ENCODE measurements at regions not wholly inside any gene's neighbourhood (a gene's known extent, or its start where the extent isn't known, plus 50 kb on each side); places are given as distances from the start of the nearest gene placed in this dataset.

GRCh38 chr5:5882706-5883105 is 460.2 kb downstream of the ICE1 start:
- H3K4me3 ChIP-seq: no peak overlapping the region
- H2AFZ ChIP-seq: no peak overlapping the region
- DNase-seq: no peak
- H4K20me1 ChIP-seq (ENCODE audit: insufficient read depth): no peaks in the 10 kb centered on the region
- no peaks in the 10 kb centered on the region for H3K36me3 ChIP-seq (ENCODE audit: low read depth)
- H3K4me2 ChIP-seq (ENCODE audit: unreplicated experiment): no peak overlapping the region
- no peaks in the 10 kb centered on the region for H3F3A ChIP-seq (ENCODE audit: insufficient read depth)
- no peaks in the 10 kb centered on the region for H3K4me1 ChIP-seq (ENCODE audit: insufficient read depth)
- no peaks in the 10 kb centered on the region for H3K9me2 ChIP-seq (ENCODE audit: insufficient read depth)
- no peak overlapping the region for H3K27ac ChIP-seq
- in situ Hi-C loops (cut with MboI): no loop called here
- no peak overlapping the region for H3K9ac ChIP-seq
- 14 to 18% methylated on average over 6 of the region's 6 CpGs for WGBS, 2 experiments (ENCODE audit: low coverage in 1 of 2, low lambda C conversion rate in 2 of 2, missing lambda C conversion rate in 2 of 2)
- no peaks in the 10 kb centered on the region for H3K79me2 ChIP-seq (ENCODE audit: insufficient read depth)
- H3K27me3 ChIP-seq (replicated peaks; ENCODE audit: insufficient read depth): no peaks in the 10 kb centered on the region
- no peak for TF ChIP-seq EZH2 (IDR thresholded peaks at IDR 0.05; ENCODE audit: insufficient read depth, poor library complexity, severe bottlenecking)
- TF ChIP-seq EZH2phosphoT487 (IDR thresholded peaks at IDR 0.05; ENCODE audit: insufficient read depth, low read depth): no peak
- H3K9me3 ChIP-seq (ENCODE audit: low read depth): no peaks in the 10 kb centered on the region

- H3K27ac ChIP-seq: no peak overlapping the region
- H3K79me2 ChIP-seq (ENCODE audit: insufficient read depth): no peaks in the 10 kb centered on the region
- H2AFZ ChIP-seq: no peak overlapping the region
- 11 to 21% methylated on average over 5 of the region's 5 CpGs for WGBS, 2 experiments (ENCODE audit: low coverage in 1 of 2, low lambda C conversion rate in 2 of 2, missing lambda C conversion rate in 2 of 2)
- H3K4me3 ChIP-seq: no peak overlapping the region
- no peaks in the 10 kb centered on the region for H3F3A ChIP-seq (ENCODE audit: insufficient read depth)
- no peaks in the 10 kb centered on the region for H3K27me3 ChIP-seq (replicated peaks; ENCODE audit: insufficient read depth)
- no peaks in the 10 kb centered on the region for H3K9me2 ChIP-seq (ENCODE audit: insufficient read depth)
- TF ChIP-seq EZH2 (IDR thresholded peaks at IDR 0.05; ENCODE audit: insufficient read depth, poor library complexity, severe bottlenecking): no peak
- no peak for TF ChIP-seq EZH2phosphoT487 (IDR thresholded peaks at IDR 0.05; ENCODE audit: insufficient read depth, low read depth)
- no peak for DNase-seq
- no peaks in the 10 kb centered on the region for H3K36me3 ChIP-seq (ENCODE audit: low read depth)
- H3K4me2 ChIP-seq (ENCODE audit: unreplicated experiment): no peak overlapping the region
- no peaks in the 10 kb centered on the region for H4K20me1 ChIP-seq (ENCODE audit: insufficient read depth)
- no peak overlapping the region for H3K9ac ChIP-seq
- in situ Hi-C loops (cut with MboI): no loop called here
- H3K9me3 ChIP-seq (ENCODE audit: low read depth): no peaks in the 10 kb centered on the region
- H3K4me1 ChIP-seq (ENCODE audit: insufficient read depth): no peaks in the 10 kb centered on the region
Observed at GRCh38 chr5:5881294-5881693, 458.8 kb downstream of the ICE1 start.

- H3K79me2 ChIP-seq (ENCODE audit: insufficient read depth): no peaks in the 10 kb centered on the region
- no peaks in the 10 kb centered on the region for H3K9me3 ChIP-seq (ENCODE audit: low read depth)
- no peak overlapping the region for H2AFZ ChIP-seq
- H4K20me1 ChIP-seq (ENCODE audit: insufficient read depth): no peaks in the 10 kb centered on the region
- TF ChIP-seq EZH2phosphoT487 (IDR thresholded peaks at IDR 0.05; ENCODE audit: insufficient read depth, low read depth): no peak
- TF ChIP-seq EZH2 (IDR thresholded peaks at IDR 0.05; ENCODE audit: insufficient read depth, poor library complexity, severe bottlenecking): no peak
- no peaks in the 10 kb centered on the region for H3K9me2 ChIP-seq (ENCODE audit: insufficient read depth)
- no peak overlapping the region for H3K4me3 ChIP-seq
- no peak overlapping the region for H3K9ac ChIP-seq
- no peak overlapping the region for H3K4me2 ChIP-seq (ENCODE audit: unreplicated experiment)
- in situ Hi-C loops (cut with MboI): no loop called here
- no peak overlapping the region for H3K27ac ChIP-seq
- no peaks in the 10 kb centered on the region for H3K4me1 ChIP-seq (ENCODE audit: insufficient read depth)
- no peaks in the 10 kb centered on the region for H3K27me3 ChIP-seq (replicated peaks; ENCODE audit: insufficient read depth)
- H3K36me3 ChIP-seq (ENCODE audit: low read depth): no peaks in the 10 kb centered on the region
- WGBS, 2 experiments (ENCODE audit: low coverage in 1 of 2, low lambda C conversion rate in 2 of 2, missing lambda C conversion rate in 2 of 2): 37 to 39% methylated on average over 9 of the region's 9 CpGs
- DNase-seq: no peak
- no peaks in the 10 kb centered on the region for H3F3A ChIP-seq (ENCODE audit: insufficient read depth)
Observed at GRCh38 chr5:5880077-5880763, 457.7 kb downstream of the ICE1 start.

- TF ChIP-seq EZH2phosphoT487 (IDR thresholded peaks at IDR 0.05; ENCODE audit: insufficient read depth, low read depth): no peak
- TF ChIP-seq EZH2 (IDR thresholded peaks at IDR 0.05; ENCODE audit: insufficient read depth, poor library complexity, severe bottlenecking): no peak
- H3K9me2 ChIP-seq (ENCODE audit: insufficient read depth): no peaks in the 10 kb centered on the region
- in situ Hi-C loops (cut with MboI): no loop called here
- H3K4me2 ChIP-seq (ENCODE audit: unreplicated experiment): no peak overlapping the region
- H3K4me1 ChIP-seq (ENCODE audit: insufficient read depth): no peaks in the 10 kb centered on the region
- no peak overlapping the region for H3K9ac ChIP-seq
- no peaks in the 10 kb centered on the region for H4K20me1 ChIP-seq (ENCODE audit: insufficient read depth)
- no peak overlapping the region for H3K4me3 ChIP-seq
- no peak for DNase-seq
- H3F3A ChIP-seq (ENCODE audit: insufficient read depth): no peaks in the 10 kb centered on the region
- H3K36me3 ChIP-seq (ENCODE audit: low read depth): no peaks in the 10 kb centered on the region
- H3K27ac ChIP-seq: no peak overlapping the region
- WGBS, 2 experiments (ENCODE audit: low coverage in 1 of 2, low lambda C conversion rate in 2 of 2, missing lambda C conversion rate in 2 of 2): 49 to 50% methylated on average over 4 of the region's 4 CpGs
- no peak overlapping the region for H2AFZ ChIP-seq
- H3K27me3 ChIP-seq (replicated peaks; ENCODE audit: insufficient read depth): no peaks in the 10 kb centered on the region
- no peaks in the 10 kb centered on the region for H3K9me3 ChIP-seq (ENCODE audit: low read depth)
- H3K79me2 ChIP-seq (ENCODE audit: insufficient read depth): no peaks in the 10 kb centered on the region
Observed at GRCh38 chr5:5857396-5857795, 434.9 kb downstream of the ICE1 start.

Measured in GM23248 (cell line).